Pancreas (tissue), 10 donors: ENCODE measurements at regions not wholly inside any gene's neighbourhood (a gene's known extent, or its start where the extent isn't known, plus 50 kb on each side); places are given as distances from the start of the nearest gene placed in this dataset.

Experiments used
- ATAC-seq, 4 donors: fragments of 200-7000 bp; cut with Tn5 transposase; one replicate each; pipeline versions ENCODE4 v1.8.0 to v1.9.1; 2020; ENCODE audit warnings: mild to moderate bottlenecking in 4 of 4, moderate library complexity in 4 of 4
- DNase-seq, 6 donors: peaks; one replicate each; pipeline ENCODE4 v3.0.0-alpha.2; 2020
- FAIRE-seq: peaks from 2 replicates; lab custom pipeline; 2012; peaks lifted over from hg19 to GRCh38; lab: Jason Lieb, UNC
- H3K27ac ChIP-seq, 4 donors: fragments of 200-600 bp; sonication (generic); 1 replicate in 3 of 4; 2 replicates in 1 of 4; pipeline versions ENCODE4 v1.5.0 to v1.8.0; 2020
- H3K27me3 ChIP-seq, 4 donors: fragments of 200-600 bp; one replicate each; pipeline ENCODE4 v1.8.0; 2021
- H3K36me3 ChIP-seq, 3 donors: fragments of 200-600 bp; sonication (generic) in 1 of 3; one replicate each; pipeline versions ENCODE4 v1.5.0 to v1.8.0; 2020 to 2021
- H3K4me1 ChIP-seq, 3 donors: fragments of 200-600 bp; one replicate each; pipeline ENCODE4 v1.8.0; 2021
- H3K4me3 ChIP-seq, 4 donors: fragments of 200-600 bp; sonication (generic) in 2 of 4; one replicate each; pipeline versions ENCODE4 v1.5.0 to v1.8.0; 2020 to 2021
- H3K9me3 ChIP-seq, 4 donors: fragments of 200-600 bp; one replicate each; pipeline ENCODE4 v1.8.0; 2021
- CTCF ChIP-seq, 4 donors: fragments of 200-600 bp; sonication (generic) in 3 of 4; IDR thresholded peaks; one replicate each; pipeline versions ENCODE4 v1.5.0 to v1.8.0; 2021; ENCODE audit warnings: antibody characterized with exemption in 4 of 4
- WGBS, 2 donors: extraction: QIAGEN DNeasy Blood & Tissue Kit; methylation state at CpG; one replicate each; pipeline ENCODE4 v1.1.7; 2013; 5-methylcytosine and 5-hydroxymethylcytosine counted together
- intact Hi-C, 3 donors: fragments of 100-400 bp; cut with DNase I; formaldehyde crosslinking; loops; one replicate each; pipeline versions ENCODE4 v1.11.1 to v1.14.2; 2022
- donor health status: healthy with polysubstance abuse.
- donor health status: DM: no; HTN: no; CAD: no; lungs with moderate emphysema.
- donor health status: DM: no; HTN: no; CAD: no.
- donor health status: control.
- donor health status: control.
- donor health status: Bipolar disorder and iron deficiency.
- donor health status: DM: yes; HTN: yes; CAD: no.
- donor health status: DM: no; HTN: no; CAD: no.
- donor health status: DM: no; HTN: no; CAD: no.
- donor health status: DM: yes; HTN: yes; CAD: no.

- no peaks in the 10 kb centered on the region for H3K27me3 ChIP-seq
- no peak for ATAC-seq
- WGBS, 2 donors, result 55 to 73% methylated on average over 2 of the region's 2 CpGs
- H3K27ac ChIP-seq, result no peak overlapping the region
- no peak for FAIRE-seq
- TF ChIP-seq CTCF (IDR thresholded peaks at IDR 0.05), result no peak
- no peak overlapping the region for H3K4me3 ChIP-seq
- H3K36me3 ChIP-seq, result no peaks in the 10 kb centered on the region
- no peaks in the 10 kb centered on the region for H3K4me1 ChIP-seq
- intact Hi-C loops, result no loop called here
- no peaks in the 10 kb centered on the region for H3K9me3 ChIP-seq
- no peak for DNase-seq
Observed at GRCh38 chr16:51327001-51327400, 175.9 kb upstream of the SALL1 start.

DNA sequence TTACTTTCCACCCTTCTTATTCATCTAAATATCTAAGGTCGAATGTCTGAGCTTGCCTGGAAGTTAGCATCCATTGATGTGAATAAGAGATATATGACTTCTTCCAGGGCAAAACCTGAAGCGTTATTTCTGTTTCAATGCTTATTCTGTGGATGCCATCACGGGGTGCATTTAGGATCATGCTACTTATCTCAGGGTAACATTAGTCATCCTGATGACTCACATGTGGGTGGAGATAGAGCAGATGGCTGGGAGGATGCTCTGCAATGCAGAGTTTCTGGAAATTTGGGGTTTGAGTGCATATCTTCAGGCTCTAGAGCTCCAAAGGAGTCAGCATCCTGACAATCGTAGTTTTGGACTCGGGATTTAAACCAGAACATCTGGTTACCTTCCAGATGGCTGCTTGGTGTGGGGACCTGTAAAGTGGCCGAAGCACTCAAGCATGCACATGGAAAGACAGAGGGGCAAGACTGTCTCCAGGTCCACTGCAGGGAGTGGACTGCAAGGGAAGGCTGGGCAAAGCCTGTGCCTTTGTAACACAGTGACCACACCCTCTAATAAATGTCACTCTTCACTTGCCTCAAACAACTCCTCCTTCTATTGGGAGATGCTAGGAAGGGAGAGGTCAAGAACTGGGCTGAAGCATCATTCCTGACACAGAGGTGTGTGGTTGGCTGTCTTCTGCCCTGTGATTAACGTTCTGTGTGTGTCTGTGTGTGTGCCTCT lies 175.2 kb upstream of the SALL1 start:
- DNase-seq (no peak), ATAC-seq (no peak), FAIRE-seq (no peak)
- Histone ChIP-seq H3K9me3 (no peaks in the 10 kb centered on the region), H3K27ac (no peak overlapping the region), H3K4me1 (no peaks in the 10 kb centered on the region), H3K36me3 (no peaks in the 10 kb centered on the region), H3K4me3 (no peak overlapping the region), H3K27me3 (no peaks in the 10 kb centered on the region)
- intact Hi-C loops, result no loop called here
- TF ChIP-seq CTCF (IDR thresholded peaks at IDR 0.05), result no peak
- 47 to 55% methylated on average over 7 of the region's 7 CpGs for WGBS, 2 donors

DNA sequence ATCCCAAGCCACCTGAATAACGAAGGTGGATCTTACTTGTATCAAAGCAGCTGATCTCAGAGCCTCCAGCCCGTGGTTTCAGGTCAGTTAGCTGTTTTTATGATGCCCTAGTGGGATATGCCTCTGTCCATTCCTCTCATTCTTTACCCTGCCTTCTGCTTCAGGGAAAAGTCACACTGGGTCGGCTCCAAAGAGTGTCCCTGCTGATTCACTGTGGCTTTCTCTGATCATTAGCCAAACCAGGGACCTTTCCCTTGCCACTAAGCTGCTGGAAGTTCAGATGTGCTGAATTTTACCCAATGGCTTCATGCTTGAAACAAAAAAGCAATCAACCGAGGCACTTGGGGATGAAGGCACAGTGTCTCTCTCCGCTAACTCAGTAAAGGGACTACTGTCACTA lies 170.2 kb upstream of the SALL1 start:
- H3K9me3 ChIP-seq, result no peaks in the 10 kb centered on the region
- DNase-seq, result no peak
- intact Hi-C loops, result no loop called here
- no peak for TF ChIP-seq CTCF (IDR thresholded peaks at IDR 0.05)
- H3K36me3 ChIP-seq, result no peaks in the 10 kb centered on the region
- WGBS, 2 donors, result 65 to 71% methylated on average over 5 of the region's 5 CpGs
- no peaks in the 10 kb centered on the region for H3K27me3 ChIP-seq
- no peak for ATAC-seq
- H3K4me1 ChIP-seq, result no peaks in the 10 kb centered on the region
- H3K4me3 ChIP-seq, result no peak overlapping the region
- H3K27ac ChIP-seq, result no peak overlapping the region
- FAIRE-seq, result no peak

DNA sequence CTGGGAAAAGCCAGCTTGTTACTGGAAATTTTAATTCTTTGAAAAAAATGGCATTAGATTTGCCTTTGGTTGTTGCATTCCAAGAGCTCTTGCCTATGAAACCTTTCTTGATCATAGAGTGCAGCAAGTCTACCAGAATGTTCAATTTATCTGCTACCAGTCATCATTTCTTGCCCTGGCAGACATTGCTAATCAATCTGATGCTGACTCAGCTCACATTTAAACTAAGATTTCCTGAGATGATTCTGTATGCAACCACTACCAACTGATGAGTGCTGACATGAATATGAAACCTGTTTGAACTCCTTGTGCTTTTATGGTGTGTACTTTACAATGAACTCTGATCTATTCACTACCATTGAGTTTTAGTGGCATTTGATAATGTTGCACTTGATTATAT lies 166.5 kb upstream of the SALL1 start:
- DNase-seq, result no peak
- FAIRE-seq, result no peak
- intact Hi-C loops, result no loop called here
- Histone ChIP-seq H3K9me3 (no peaks in the 10 kb centered on the region), H3K4me3 (no peak overlapping the region), H3K27me3 (no peaks in the 10 kb centered on the region), H3K36me3 (no peaks in the 10 kb centered on the region), H3K4me1 (no peaks in the 10 kb centered on the region), H3K27ac (no peak overlapping the region)
- no peak for TF ChIP-seq CTCF (IDR thresholded peaks at IDR 0.05)
- no peak for ATAC-seq

DNA sequence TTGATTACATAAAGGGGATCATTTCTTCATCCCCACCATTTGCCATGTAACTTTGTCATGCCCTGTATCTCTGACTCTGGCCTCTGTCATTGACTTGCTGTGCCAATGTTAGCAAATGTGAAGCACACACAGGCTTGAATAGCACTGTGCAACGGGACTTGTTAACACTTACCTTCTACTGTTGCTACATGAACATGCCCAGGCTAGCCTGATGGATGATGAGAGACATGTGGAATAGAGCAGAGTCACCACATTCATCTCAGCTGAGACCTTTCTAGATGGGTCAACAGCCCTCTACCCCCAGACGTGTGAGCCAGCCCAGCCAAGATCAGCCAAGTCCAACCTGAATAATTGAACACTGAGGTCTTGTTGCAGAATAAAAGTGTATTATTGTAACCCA lies 162.1 kb upstream of the SALL1 start:
- Histone ChIP-seq H3K4me3 (no peak overlapping the region), H3K4me1 (no peaks in the 10 kb centered on the region), H3K27me3 (no peaks in the 10 kb centered on the region), H3K9me3 (no peaks in the 10 kb centered on the region), H3K36me3 (no peaks in the 10 kb centered on the region), H3K27ac (no peak overlapping the region)
- ATAC-seq (no peak), DNase-seq (no peak), FAIRE-seq (no peak)
- TF ChIP-seq CTCF (IDR thresholded peaks at IDR 0.05), result no peak
- 76 to 79% methylated on average over 2 of the region's 2 CpGs for WGBS, 2 donors
- intact Hi-C loops, result no loop called here
